Heart right ventricle (tissue), 16 donors: ENCODE measurements at regions not wholly inside any gene's neighbourhood (a gene's known extent, or its start where the extent isn't known, plus 50 kb on each side); places are given as distances from the start of the nearest gene placed in this dataset.

Experiments used
- ATAC-seq, 8 donors: fragments of 200-7000 bp; cut with Tn5 transposase; one replicate each; pipeline ENCODE4 v1.9.1; 2020; ENCODE audit warnings: mild to moderate bottlenecking in 8 of 8, moderate library complexity in 8 of 8, moderate number of reproducible peaks in 1 of 8
- DNase-seq, 2 donors: peaks; one replicate each; pipeline ENCODE4 v3.0.0-alpha.2; 2020
- H3K27ac ChIP-seq, 10 donors: fragments of 200-600 bp; sonication (generic) in 2 of 10; one replicate each; pipeline versions ENCODE4 v1.5.0 to v1.8.0; 2020 to 2022; ENCODE audit warnings: mild to moderate bottlenecking in 3 of 10
- H3K27me3 ChIP-seq, 7 donors: fragments of 200-600 bp; one replicate each; pipeline ENCODE4 v1.8.0; 2021 to 2022; ENCODE audit warnings: mild to moderate bottlenecking in 2 of 7
- H3K36me3 ChIP-seq, 9 donors: fragments of 200-600 bp; sonication (generic) in 1 of 9; one replicate each; pipeline versions ENCODE4 v1.5.0 to v1.8.0; 2020 to 2022; ENCODE audit warnings: mild to moderate bottlenecking in 2 of 9
- H3K4me1 ChIP-seq, 9 donors: fragments of 200-600 bp; sonication (generic) in 1 of 9; one replicate each; pipeline versions ENCODE4 v1.5.0 to v1.8.0; 2020 to 2022; ENCODE audit warnings: mild to moderate bottlenecking in 4 of 9
- H3K4me3 ChIP-seq, 10 donors: fragments of 200-600 bp; sonication (generic) in 2 of 10; one replicate each; pipeline versions ENCODE4 v1.5.0 to v1.8.0; 2020 to 2022; ENCODE audit warnings: mild to moderate bottlenecking in 7 of 10, moderate library complexity in 2 of 10
- H3K9me3 ChIP-seq, 11 donors: fragments of 200-600 bp in 10 of 11; sonication (generic) in 2 of 11; one replicate each; pipeline versions ENCODE4 v1.5.0 to v1.8.0; 2013 to 2022; ENCODE audit warnings: mild to moderate bottlenecking in 2 of 11, control low read depth in 1 of 11, moderate library complexity in 1 of 11
- CTCF ChIP-seq, 9 donors: fragments of 200-600 bp; sonication (generic) in 2 of 9; IDR thresholded peaks; one replicate each; pipeline versions ENCODE4 v1.5.0 to v1.8.0; 2021 to 2022; ENCODE audit warnings: antibody characterized with exemption in 9 of 9, mild to moderate bottlenecking in 5 of 9, moderate library complexity in 1 of 9
- WGBS, 2 donors: extraction: QIAGEN DNeasy Blood & Tissue Kit; methylation state at CpG; one replicate each; pipeline ENCODE4 v1.1.7; 2013; ENCODE audit warnings: inconsistent platforms in 1 of 2; 5-methylcytosine and 5-hydroxymethylcytosine counted together
- intact Hi-C, 10 donors: fragments of 100-400 bp; cut with DNase I; formaldehyde crosslinking; loops; one replicate each; pipeline versions ENCODE4 v1.11.1 to v1.14.2; 2022
- donor health status: Arrhythmogenic right ventricular cardiomyopathy.
- donor health status: ischemic (EF 13 %, LVEDD 7.1; RV severe dilation, severe dysfunction).
- donor health status: healthy with polysubstance abuse.
- donor health status: DM: no; HTN: yes; CAD: no.
- donor health status: DM: no; HTN: no; CAD: no.
- donor health status: ischemic (EF 25% LVEDD 6.9; RV normal size, moderate dysfunction).
- donor health status: ischemic (EF 25% LVEDD 5.7; RV mildly dilated, moderate dysfunction).
- donor health status: healthy.
- donor health status: DM: yes; HTN: yes; CAD: no.
- donor health status: Ischemic cardiomyopathy.
- donor health status: ischemic (EF 35%, LVEDD 5.7; RV mildly dilated, moderate dysfunction).
- donor health status: nonischemic (EF 11% LVEDD 7.7; RV severe dilation, severe dysfunction).
- donor health status: DM: yes; HTN: yes; CAD: no.
- donor health status: PGD.
- donor health status: ischemic (EF 29% LVEDD 5.4; RV normal size, mild dysfunction).
- donor health status: nonischemic (EF 23%, LVEDD 6.1; RV moderate dilation, normal function).

- ATAC-seq (no peak), DNase-seq (no peak)
- no peak overlapping the region for H3K4me3 ChIP-seq
- TF ChIP-seq CTCF (IDR thresholded peaks at IDR 0.05): no peak
- H3K27ac ChIP-seq: no peak overlapping the region
- no peaks in the 10 kb centered on the region for H3K9me3 ChIP-seq
- H3K36me3 ChIP-seq: no peaks in the 10 kb centered on the region
- intact Hi-C loops: loop anchor here in 7 of 10 donors (10.0 kb wide), 5 partner anchors 100 to 750 kb away; no protein-coding TSS in a partner anchor
- WGBS, 2 donors: 63 to 85% methylated on average over 1 of the region's 1 CpG
- H3K27me3 ChIP-seq: peaks cover 0 to 42% (median 8%) of the 10 kb centered on the region in 7 donors
- H3K4me1 ChIP-seq: peaks cover 0 to 5% (median 0%) of the 10 kb centered on the region in 9 donors
Measured at GRCh38 chr7:22005151-22005550, 59.5 kb upstream of the CDCA7L start.

DNA sequence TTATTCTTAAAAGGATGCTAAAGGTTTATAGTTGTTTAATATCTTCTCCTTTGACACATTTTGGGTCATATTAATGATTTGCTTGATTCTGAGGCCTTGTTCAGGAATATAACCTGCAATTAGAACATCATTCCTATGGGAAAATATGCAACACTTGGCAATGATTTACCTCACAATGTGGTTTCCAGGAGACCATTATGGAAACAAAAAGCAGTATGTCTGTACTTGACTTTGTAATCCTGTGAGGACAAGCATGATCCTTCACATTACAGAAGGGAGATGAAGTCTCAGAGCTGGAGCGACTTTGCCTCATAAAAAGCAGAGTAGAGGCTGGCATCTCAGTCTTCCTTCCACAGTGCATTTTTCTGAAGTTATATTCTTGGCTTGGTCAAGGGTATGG lies 57.0 kb upstream of the CDCA7L start:
- Histone ChIP-seq H3K27ac (no peak overlapping the region), H3K27me3 (peaks cover 0 to 27% (median 3%) of the 10 kb centered on the region in 7 donors), H3K4me3 (no peak overlapping the region), H3K9me3 (no peaks in the 10 kb centered on the region), H3K4me1 (peaks cover 0 to 5% (median 0%) of the 10 kb centered on the region in 9 donors), H3K36me3 (no peaks in the 10 kb centered on the region)
- TF ChIP-seq CTCF (IDR thresholded peaks at IDR 0.05): no peak
- no peak for ATAC-seq
- whole genome bisulfite sequencing, 2 donors: 61 to 72% methylated on average over 1 of the region's 1 CpG
- DNase-seq: no peak
- intact Hi-C loops: loop anchor here in 7 of 10 donors (10.0 kb wide), 5 partner anchors 98 to 748 kb away; no protein-coding TSS in a partner anchor

DNA sequence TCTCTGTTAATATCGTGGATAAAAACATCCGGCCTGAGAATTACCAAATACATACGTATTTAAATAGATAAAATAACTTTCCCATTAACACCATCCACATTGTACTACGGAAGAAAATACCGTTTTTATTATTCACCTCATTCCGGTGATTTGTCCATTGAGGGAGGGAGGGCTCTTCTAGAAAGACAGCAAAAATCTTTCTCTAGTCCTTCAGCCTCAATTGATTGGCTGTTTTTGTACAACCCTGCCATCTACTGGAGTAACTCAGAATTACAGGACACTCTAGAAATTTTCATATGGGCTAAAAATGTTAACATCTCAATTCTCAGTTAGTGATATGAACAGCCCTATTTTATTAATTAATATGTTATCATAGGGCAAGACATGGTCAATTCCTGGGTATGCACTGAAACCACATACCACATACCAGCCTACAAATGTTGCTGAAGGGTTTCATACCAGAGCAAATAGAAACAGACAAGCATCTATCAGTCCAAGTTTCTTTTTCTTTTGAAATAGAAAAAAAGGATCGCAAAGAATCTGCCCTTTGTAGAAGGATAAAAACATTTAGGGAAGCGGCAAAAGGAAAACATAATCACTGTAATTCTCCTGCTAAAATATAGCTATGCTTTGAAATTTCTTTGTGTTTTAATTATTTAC lies 55.8 kb upstream of the CDCA7L start:
- DNase-seq (peak in 1 of 2 donors; percentile 28), ATAC-seq (peak in 4 of 8 donors; percentile 47 to 63 (median 56))
- WGBS, 2 donors: 14 to 15% methylated on average over 8 of the region's 8 CpGs
- Histone ChIP-seq H3K4me3 (peak overlapping the region in 2 of 10 donors; percentile 2 to 28), H3K9me3 (no peaks in the 10 kb centered on the region), H3K36me3 (no peaks in the 10 kb centered on the region), H3K4me1 (peaks cover 0 to 5% (median 0%) of the 10 kb centered on the region in 9 donors), H3K27me3 (peaks cover 0 to 19% (median under 1%) of the 10 kb centered on the region in 7 donors), H3K27ac (no peak overlapping the region)
- intact Hi-C loops: loop anchor here in 7 of 10 donors (10.0 kb wide), 5 partner anchors 97 to 747 kb away; no protein-coding TSS in a partner anchor
- TF ChIP-seq CTCF (IDR thresholded peaks at IDR 0.05): peak; percentile 62 to 87 (median 82)

DNA sequence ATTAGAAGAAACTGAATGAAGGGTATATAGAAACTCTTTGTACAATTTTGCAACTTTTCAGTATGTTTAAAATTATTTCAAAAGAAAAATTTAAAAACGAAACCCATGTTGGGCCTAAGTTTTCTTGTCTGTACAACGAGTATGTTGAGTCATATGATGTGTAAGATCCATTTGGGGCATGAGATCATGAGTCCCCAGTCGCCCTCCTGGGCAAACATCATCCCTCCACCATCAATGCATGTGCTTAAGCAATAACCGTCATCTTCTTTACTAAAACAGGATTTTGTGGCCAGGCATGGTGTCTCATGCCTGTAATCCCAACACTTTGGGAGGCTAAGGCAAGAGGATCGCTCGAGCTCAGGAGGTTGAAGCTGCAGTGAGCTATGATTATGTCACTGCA lies 54.2 kb upstream of the CDCA7L start:
- DNase-seq (no peak), ATAC-seq (no peak)
- H3K27ac ChIP-seq: no peak overlapping the region
- 89 to 92% methylated on average over 6 of the region's 6 CpGs for WGBS, 2 donors
- peaks cover 0 to 8% (median 0%) of the 10 kb centered on the region in 7 donors for H3K27me3 ChIP-seq
- no peak for TF ChIP-seq CTCF (IDR thresholded peaks at IDR 0.05)
- intact Hi-C loops: loop anchor here in 7 of 10 donors (10.0 kb wide), 5 partner anchors 95 to 745 kb away; no protein-coding TSS in a partner anchor
- H3K4me3 ChIP-seq: no peak overlapping the region
- no peaks in the 10 kb centered on the region for H3K36me3 ChIP-seq
- H3K4me1 ChIP-seq: peaks cover 0 to 5% (median 0%) of the 10 kb centered on the region in 9 donors
- H3K9me3 ChIP-seq: no peaks in the 10 kb centered on the region
